ENCODE measurements at regions not wholly inside any gene's neighbourhood (a gene's known extent, or its start where the extent isn't known, plus 50 kb on each side); places are given as distances from the start of the nearest gene placed in this dataset.

GRCh38 chr10:83880252-83880791 is 259.0 kb upstream of the GHITM start:
- 77 to 85% methylated on average over 8 of the region's 8 CpGs for WGBS, 2 donors
- intact Hi-C loops (cut with DNase I; ENCODE audit: low total_unique reads), result no loop called here
- no peak overlapping the region for H3K4me3 ChIP-seq (ENCODE audit: low read depth, poor library complexity, severe bottlenecking)
- DNase-seq (ENCODE audit: low spot score in 2 of 2), result no peak
- TF ChIP-seq POLR2A (IDR thresholded peaks at IDR 0.05), result no peak

- intact Hi-C loops (cut with DNase I; ENCODE audit: low total_unique reads), result no loop called here
- no peak for TF ChIP-seq CTCF (IDR thresholded peaks at IDR 0.05)
- TF ChIP-seq POLR2A (IDR thresholded peaks at IDR 0.05), result no peak
- WGBS, 2 donors, result 14 to 19% methylated on average over 1 of the region's 1 CpG
- no peak for DNase-seq (ENCODE audit: low spot score in 2 of 2)
- no peak overlapping the region for H3K4me3 ChIP-seq (ENCODE audit: low read depth, poor library complexity, severe bottlenecking)
Measured at GRCh38 chr10:83881661-83882060, 257.6 kb upstream of the GHITM start.

GRCh38 chr10:83886871-83887270 is 252.4 kb upstream of the GHITM start:
- intact Hi-C loops (cut with DNase I; ENCODE audit: low total_unique reads), result loop anchor here (5.0 kb wide), 1 partner anchor 1760 kb away; no protein-coding TSS in a partner anchor
- 81 to 84% methylated on average over 5 of the region's 5 CpGs for WGBS, 2 donors
- TF ChIP-seq POLR2A (IDR thresholded peaks at IDR 0.05), result no peak
- TF ChIP-seq CTCF (IDR thresholded peaks at IDR 0.05), result no peak
- H3K4me3 ChIP-seq (ENCODE audit: low read depth, poor library complexity, severe bottlenecking), result no peak overlapping the region
- no peak for DNase-seq (ENCODE audit: low spot score in 2 of 2)

GRCh38 chr10:83892737-83893136 is 246.6 kb upstream of the GHITM start:
- intact Hi-C loops (cut with DNase I; ENCODE audit: low total_unique reads), result no loop called here
- TF ChIP-seq CTCF (IDR thresholded peaks at IDR 0.05), result no peak
- no peak for TF ChIP-seq POLR2A (IDR thresholded peaks at IDR 0.05)
- no peak overlapping the region for H3K4me3 ChIP-seq (ENCODE audit: low read depth, poor library complexity, severe bottlenecking)
- no peak for DNase-seq (ENCODE audit: low spot score in 2 of 2)
- WGBS, 2 donors, result 91 to 92% methylated on average over 6 of the region's 6 CpGs

- 88 to 90% methylated on average over 6 of the region's 6 CpGs for WGBS, 2 donors
- TF ChIP-seq POLR2A (IDR thresholded peaks at IDR 0.05) (no peak), CTCF (IDR thresholded peaks at IDR 0.05) (no peak)
- no peak for DNase-seq (ENCODE audit: low spot score in 2 of 2)
- intact Hi-C loops (cut with DNase I; ENCODE audit: low total_unique reads), result no loop called here
- H3K4me3 ChIP-seq (ENCODE audit: low read depth, poor library complexity, severe bottlenecking), result no peak overlapping the region
Measured at GRCh38 chr10:83896219-83896618, 243.1 kb upstream of the GHITM start.

GRCh38 chr10:83897626-83898025 is 241.7 kb upstream of the GHITM start:
- intact Hi-C loops (cut with DNase I; ENCODE audit: low total_unique reads), result no loop called here
- TF ChIP-seq POLR2A (IDR thresholded peaks at IDR 0.05) (no peak), CTCF (IDR thresholded peaks at IDR 0.05) (no peak)
- no peak for DNase-seq (ENCODE audit: low spot score in 2 of 2)
- WGBS, 2 donors, result 44 to 59% methylated on average over 1 of the region's 1 CpG
- H3K4me3 ChIP-seq (ENCODE audit: low read depth, poor library complexity, severe bottlenecking), result no peak overlapping the region
